Keratinocyte (primary cell): ENCODE measurements at regions not wholly inside any gene's neighbourhood (a gene's known extent, or its start where the extent isn't known, plus 50 kb on each side); places are given as distances from the start of the nearest gene placed in this dataset.

Source experiments
- DNase-seq: peaks from one replicate; pipeline ENCODE4 v3.0.0-alpha.2; 2011; ENCODE audit warnings: low read depth, missing footprints, low spot score
- FAIRE-seq: peaks from 2 replicates; lab custom pipeline; 2011; peaks lifted over from hg19 to GRCh38; lab: Jason Lieb, UNC
- H2AFZ ChIP-seq: 2 replicates; pipeline ENCODE4 v1.6.0; 2012; ENCODE audit warnings: low read length, control low read depth, inconsistent platforms; ENCODE audit not compliant: control insufficient read depth
- H3K27ac ChIP-seq: 2 replicates; pipeline ENCODE4 v1.5.1; 2011; ENCODE audit warnings: low read length; ENCODE audit not compliant: control insufficient read depth, insufficient read depth
- H3K27me3 ChIP-seq: 3 replicates; pipeline ENCODE4 v1.6.0; 2011; ENCODE audit warnings: low read length; ENCODE audit not compliant: control insufficient read depth, insufficient read depth; ENCODE audit errors: extremely low read depth
- H3K36me3 ChIP-seq, 2 experiments: 2 replicates in 1 of 2; 3 replicates in 1 of 2; pipeline ENCODE4 v1.5.1; 2011; ENCODE audit warnings: low read length in 2 of 2, mild to moderate bottlenecking in 1 of 2; ENCODE audit not compliant: control insufficient read depth in 2 of 2, insufficient read depth in 2 of 2; ENCODE audit errors: extremely low read depth in 1 of 2
- H3K4me1 ChIP-seq: 3 replicates; pipeline ENCODE4 v1.5.1; 2011; ENCODE audit warnings: low read length; ENCODE audit not compliant: control insufficient read depth, insufficient read depth; ENCODE audit errors: extremely low read depth
- H3K4me2 ChIP-seq: 3 replicates; pipeline ENCODE4 v1.6.0; 2011; ENCODE audit warnings: low read depth, low read length; ENCODE audit not compliant: control insufficient read depth, insufficient read depth; ENCODE audit errors: extremely low read depth
- H3K4me3 ChIP-seq, 3 experiments: fragments of 200-600 bp in 1 of 3; sonication (generic) in 1 of 3; 2 replicates in 2 of 3; 3 replicates in 1 of 3; pipeline ENCODE4 v1.5.1; 2011 to 2016; ENCODE audit warnings: low read length in 3 of 3, mild to moderate bottlenecking in 3 of 3, control low read depth in 2 of 3, inconsistent platforms in 1 of 3, low read depth in 1 of 3, mixed read lengths in 1 of 3, mixed run types in 1 of 3, moderate library complexity in 1 of 3; ENCODE audit not compliant: control insufficient read depth in 2 of 3, insufficient read depth in 2 of 3; ENCODE audit errors: extremely low read depth in 1 of 3
- H3K79me2 ChIP-seq: 2 replicates; pipeline ENCODE4 v1.6.0; 2012; ENCODE audit warnings: low read length; ENCODE audit not compliant: control insufficient read depth, insufficient read depth
- H3K9ac ChIP-seq: 3 replicates; pipeline ENCODE4 v1.6.0; 2011; ENCODE audit warnings: low read length; ENCODE audit not compliant: control insufficient read depth, insufficient read depth; ENCODE audit errors: extremely low read depth
- H3K9me1 ChIP-seq: 3 replicates; pipeline ENCODE4 v1.6.0; 2011; ENCODE audit warnings: low read length; ENCODE audit not compliant: control insufficient read depth, insufficient read depth; ENCODE audit errors: extremely low read depth
- H3K9me3 ChIP-seq: 2 replicates; pipeline ENCODE4 v1.5.1; 2012; ENCODE audit warnings: low read depth, low read length; ENCODE audit not compliant: control insufficient read depth
- H4K20me1 ChIP-seq: 3 replicates; pipeline ENCODE4 v1.6.0; 2011; ENCODE audit warnings: low read length; ENCODE audit not compliant: control insufficient read depth, insufficient read depth; ENCODE audit errors: extremely low read depth
- CTCF ChIP-seq, 3 experiments: IDR thresholded peaks in 1 of 3; conservative IDR thresholded peaks in 1 of 3; optimal IDR thresholded peaks in 1 of 3; 2 replicates in 2 of 3; 3 replicates in 1 of 3; pipeline versions ENCODE3 to v1.5.1; 2011; ENCODE audit warnings: low read length in 3 of 3, mild to moderate bottlenecking in 3 of 3, moderate library complexity in 2 of 3, control low read depth in 1 of 3, inconsistent platforms in 1 of 3; ENCODE audit not compliant: insufficient read depth in 2 of 3; ENCODE audit errors: extremely low read depth in 1 of 3
- EZH2 ChIP-seq: IDR thresholded peaks from one replicate; pipeline ENCODE4 v1.6.1; 2012; ENCODE audit warnings: inconsistent platforms, mild to moderate bottlenecking, low read length, moderate library complexity
- dilution Hi-C: fragments of 300-500 bp; cut with MboI; formaldehyde crosslinking; loops from one replicate; pipeline ENCODE4 v1.7.0; 2020; ENCODE audit warnings: low sequenced_read_pairs; ENCODE audit not compliant: extremely low pct_ligation_motif_present

DNA sequence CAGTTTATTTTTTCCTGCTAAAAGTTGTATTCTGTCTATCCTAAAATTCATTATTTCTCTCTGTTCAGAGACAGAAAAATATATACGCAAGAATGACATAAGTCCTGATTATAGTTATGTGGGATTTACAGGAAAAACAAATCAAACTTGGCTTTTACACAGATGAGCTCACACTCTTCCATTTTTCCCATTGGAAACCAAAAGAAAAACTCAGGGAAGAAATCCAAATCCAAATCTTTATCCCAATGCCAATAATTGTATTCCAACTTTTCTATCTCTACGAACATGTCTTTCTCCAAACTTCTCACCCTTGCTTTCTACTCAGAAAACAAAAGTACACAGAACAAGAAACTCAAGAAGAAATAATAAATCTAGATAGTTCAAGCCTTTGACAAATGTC is 249.1 kb upstream of the TMEFF2 start:
- H3K27me3 ChIP-seq = no peaks in the 10 kb centered on the region
- no peaks in the 10 kb centered on the region for H3K79me2 ChIP-seq
- no peaks in the 10 kb centered on the region for H4K20me1 ChIP-seq
- no peaks in the 10 kb centered on the region for H3K9me3 ChIP-seq
- no peak overlapping the region for H3K27ac ChIP-seq
- no peaks in the 10 kb centered on the region for H3K36me3 ChIP-seq
- H3K4me3 ChIP-seq = no peak overlapping the region
- DNase-seq = no peak
- no peak overlapping the region for H2AFZ ChIP-seq
- H3K4me1 ChIP-seq = no peaks in the 10 kb centered on the region
- TF ChIP-seq EZH2 (no peak), CTCF (optimal IDR thresholded peaks at IDR 0.05 in 1 of 3, IDR thresholded peaks at IDR 0.05 in 1 of 3, conservative IDR thresholded peaks at IDR 0.05 in 1 of 3; ENCODE audit: extremely low read depth in 1 of 3, insufficient read depth in 2 of 3, low read length in 3 of 3) (no peak)
- H3K9me1 ChIP-seq = no peaks in the 10 kb centered on the region
- no peak for FAIRE-seq
- dilution Hi-C loops = no loop called here
- no peak overlapping the region for H3K9ac ChIP-seq
- no peak overlapping the region for H3K4me2 ChIP-seq

DNA sequence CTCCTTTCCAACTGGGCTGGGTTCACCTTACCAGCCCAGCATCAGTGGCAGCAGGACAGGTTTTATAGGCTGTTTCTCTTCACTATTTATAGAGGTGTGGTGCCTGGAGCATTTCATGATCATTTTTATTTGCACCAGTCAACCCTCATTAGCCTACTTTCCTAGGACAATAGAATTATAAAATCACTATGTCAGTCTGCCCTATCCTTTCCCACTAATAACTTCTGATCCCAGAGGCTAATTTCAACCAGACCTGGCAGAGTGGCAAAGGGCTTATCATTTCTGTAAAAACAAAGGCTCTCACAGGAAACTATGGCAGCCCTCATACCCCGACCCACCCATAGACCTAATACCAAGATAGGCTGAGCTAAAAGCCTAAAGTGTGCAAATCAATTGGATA is 243.5 kb upstream of the TMEFF2 start:
- Histone ChIP-seq H3K36me3 (no peaks in the 10 kb centered on the region), H3K27ac (no peak overlapping the region), H3K4me2 (no peak overlapping the region), H3K4me3 (no peak overlapping the region), H3K27me3 (no peaks in the 10 kb centered on the region), H3K79me2 (no peaks in the 10 kb centered on the region), H3K4me1 (no peaks in the 10 kb centered on the region), H2AFZ (no peak overlapping the region), H4K20me1 (no peaks in the 10 kb centered on the region), H3K9me3 (no peaks in the 10 kb centered on the region), H3K9me1 (no peaks in the 10 kb centered on the region), H3K9ac (no peak overlapping the region)
- DNase-seq (no peak), FAIRE-seq (no peak)
- TF ChIP-seq EZH2 = no peak
- no peak for TF ChIP-seq CTCF (optimal IDR thresholded peaks at IDR 0.05 in 1 of 3, IDR thresholded peaks at IDR 0.05 in 1 of 3, conservative IDR thresholded peaks at IDR 0.05 in 1 of 3; ENCODE audit: extremely low read depth in 1 of 3, insufficient read depth in 2 of 3, low read length in 3 of 3)
- dilution Hi-C loops = no loop called here
